ENCODE measurements at regions not wholly inside any gene's neighbourhood (a gene's known extent, or its start where the extent isn't known, plus 50 kb on each side); places are given as distances from the start of the nearest gene placed in this dataset.

- Mint-ChIP-seq H3K4me1 (no peaks in the 10 kb centered on the region), H3K36me3 (no peaks in the 10 kb centered on the region), H3K4me3 (no peak overlapping the region), H3K9me3 (peaks cover 0 to 7% (median 0%) of the 10 kb centered on the region in 7 donors), H3K27me3 (peaks cover 10 to 26% (median 19%) of the 10 kb centered on the region in 3 donors), H3K27ac (peak overlapping the region in 1 of 6 donors; percentile 44)
- ATAC-seq (ENCODE audit: low read depth in 2 of 2): no peak
- DNase-seq: no peak
Observed at GRCh38 chr2:128818704-128819491, 500.2 kb upstream of the HS6ST1 start.

GRCh38 chr2:128820452-128820851 is 501.8 kb upstream of the HS6ST1 start:
- no peaks in the 10 kb centered on the region for H3K36me3 Mint-ChIP-seq
- H3K9me3 Mint-ChIP-seq: peaks cover 0 to 7% (median 3%) of the 10 kb centered on the region in 7 donors
- H3K27me3 Mint-ChIP-seq: peaks cover 10 to 25% (median 18%) of the 10 kb centered on the region in 3 donors
- DNase-seq: no peak
- no peak overlapping the region for H3K27ac Mint-ChIP-seq
- H3K4me3 Mint-ChIP-seq: no peak overlapping the region
- ATAC-seq (ENCODE audit: low read depth in 2 of 2): no peak
- no peaks in the 10 kb centered on the region for H3K4me1 Mint-ChIP-seq

- no peak overlapping the region for H3K4me3 Mint-ChIP-seq
- no peak overlapping the region for H3K27ac Mint-ChIP-seq
- no peaks in the 10 kb centered on the region for H3K36me3 Mint-ChIP-seq
- no peaks in the 10 kb centered on the region for H3K4me1 Mint-ChIP-seq
- peaks cover 0 to 7% (median 3%) of the 10 kb centered on the region in 7 donors for H3K9me3 Mint-ChIP-seq
- peaks cover 10 to 25% (median 18%) of the 10 kb centered on the region in 3 donors for H3K27me3 Mint-ChIP-seq
- ATAC-seq (ENCODE audit: low read depth in 2 of 2) (no peak), DNase-seq (no peak)
Observed at GRCh38 chr2:128821010-128821409, 502.3 kb upstream of the HS6ST1 start.

GRCh38 chr2:128832946-128833663 is 514.4 kb upstream of the HS6ST1 start:
- Mint-ChIP-seq H3K4me1 (no peaks in the 10 kb centered on the region), H3K9me3 (peaks cover 0 to 2% (median 0%) of the 10 kb centered on the region in 7 donors)
- DNase-seq: no peak

GRCh38 chr2:128833664-128834027 is 515.0 kb upstream of the HS6ST1 start:
- H3K4me3 Mint-ChIP-seq: no peak overlapping the region
- no peaks in the 10 kb centered on the region for H3K4me1 Mint-ChIP-seq
- DNase-seq (no peak), ATAC-seq (ENCODE audit: low read depth in 2 of 2) (no peak)
- no peak overlapping the region for H3K27ac Mint-ChIP-seq
- no peaks in the 10 kb centered on the region for H3K36me3 Mint-ChIP-seq
- peaks cover 0 to 8% (median 6%) of the 10 kb centered on the region in 3 donors for H3K27me3 Mint-ChIP-seq
- no peaks in the 10 kb centered on the region for H3K9me3 Mint-ChIP-seq

More at GRCh38 chr2:128832946-128833663, 514.4 kb upstream of the HS6ST1 start:
- peaks cover 0 to 4% (median 3%) of the 10 kb centered on the region in 3 donors for H3K27me3 Mint-ChIP-seq
- no peak for ATAC-seq (ENCODE audit: low read depth in 2 of 2)
- no peak overlapping the region for H3K4me3 Mint-ChIP-seq
- H3K27ac Mint-ChIP-seq: peak overlapping the region in 1 of 6 donors; percentile 69
- H3K36me3 Mint-ChIP-seq: no peaks in the 10 kb centered on the region

- ATAC-seq (ENCODE audit: low read depth in 2 of 2) (no peak), DNase-seq (no peak)
- Mint-ChIP-seq H3K4me1 (no peaks in the 10 kb centered on the region), H3K9me3 (no peaks in the 10 kb centered on the region), H3K27me3 (peaks cover 4 to 15% (median 13%) of the 10 kb centered on the region in 3 donors), H3K27ac (peak overlapping the region in 1 of 6 donors; percentile 70), H3K36me3 (no peaks in the 10 kb centered on the region), H3K4me3 (no peak overlapping the region)
Observed at GRCh38 chr2:128834207-128834879, 515.7 kb upstream of the HS6ST1 start.

- ATAC-seq (ENCODE audit: low read depth in 2 of 2) (no peak), DNase-seq (no peak)
- Mint-ChIP-seq H3K9me3 (no peaks in the 10 kb centered on the region), H3K27ac (peak overlapping the region in 1 of 6 donors; percentile 70), H3K36me3 (no peaks in the 10 kb centered on the region), H3K4me3 (no peak overlapping the region), H3K4me1 (no peaks in the 10 kb centered on the region), H3K27me3 (peaks cover 6 to 21% (median 18%) of the 10 kb centered on the region in 3 donors)
Observed at GRCh38 chr2:128834880-128835252, 516.2 kb upstream of the HS6ST1 start.

GRCh38 chr2:128835342-128835855 is 516.7 kb upstream of the HS6ST1 start:
- Mint-ChIP-seq H3K27me3 (peaks cover 7 to 26% (median 22%) of the 10 kb centered on the region in 3 donors), H3K27ac (no peak overlapping the region), H3K4me3 (no peak overlapping the region), H3K9me3 (no peaks in the 10 kb centered on the region), H3K36me3 (no peaks in the 10 kb centered on the region), H3K4me1 (no peaks in the 10 kb centered on the region)
- ATAC-seq (ENCODE audit: low read depth in 2 of 2) (no peak), DNase-seq (no peak)

GRCh38 chr2:128835974-128836373 is 517.3 kb upstream of the HS6ST1 start:
- H3K4me1 Mint-ChIP-seq: no peaks in the 10 kb centered on the region

GRCh38 chr2:128836559-128837100 is 518.0 kb upstream of the HS6ST1 start:
- Mint-ChIP-seq H3K36me3 (no peaks in the 10 kb centered on the region), H3K9me3 (no peaks in the 10 kb centered on the region), H3K4me3 (no peak overlapping the region), H3K4me1 (no peaks in the 10 kb centered on the region), H3K27ac (no peak overlapping the region), H3K27me3 (peaks cover 11 to 26% (median 23%) of the 10 kb centered on the region in 3 donors)
- DNase-seq (no peak), ATAC-seq (ENCODE audit: low read depth in 2 of 2) (no peak)

More at GRCh38 chr2:128835974-128836373, 517.3 kb upstream of the HS6ST1 start:
- no peak overlapping the region for H3K4me3 Mint-ChIP-seq
- no peaks in the 10 kb centered on the region for H3K36me3 Mint-ChIP-seq
- no peak overlapping the region for H3K27ac Mint-ChIP-seq
- ATAC-seq (ENCODE audit: low read depth in 2 of 2) (no peak), DNase-seq (no peak)
- H3K27me3 Mint-ChIP-seq: peaks cover 11 to 26% (median 22%) of the 10 kb centered on the region in 3 donors
- no peaks in the 10 kb centered on the region for H3K9me3 Mint-ChIP-seq

- DNase-seq (no peak), ATAC-seq (ENCODE audit: low read depth in 2 of 2) (no peak)
- Mint-ChIP-seq H3K9me3 (no peaks in the 10 kb centered on the region), H3K27ac (no peak overlapping the region), H3K4me1 (no peaks in the 10 kb centered on the region), H3K27me3 (peaks cover 11 to 27% (median 26%) of the 10 kb centered on the region in 3 donors), H3K36me3 (no peaks in the 10 kb centered on the region), H3K4me3 (no peak overlapping the region)
Observed at GRCh38 chr2:128838244-128838643, 519.6 kb upstream of the HS6ST1 start.

GRCh38 chr2:128841803-128842202 is 523.1 kb upstream of the HS6ST1 start:
- Mint-ChIP-seq H3K36me3 (no peaks in the 10 kb centered on the region), H3K4me3 (no peak overlapping the region), H3K9me3 (peaks cover 0 to 2% (median 0%) of the 10 kb centered on the region in 7 donors), H3K27me3 (peaks cover 22 to 31% (median 26%) of the 10 kb centered on the region in 3 donors), H3K4me1 (no peaks in the 10 kb centered on the region), H3K27ac (no peak overlapping the region)
- no peak for DNase-seq
- ATAC-seq (ENCODE audit: low read depth in 2 of 2): no peak

GRCh38 chr2:128867311-128867710 is 548.6 kb upstream of the HS6ST1 start:
- no peaks in the 10 kb centered on the region for H3K36me3 Mint-ChIP-seq
- no peak overlapping the region for H3K4me3 Mint-ChIP-seq
- no peaks in the 10 kb centered on the region for H3K4me1 Mint-ChIP-seq
- H3K27me3 Mint-ChIP-seq: peaks cover 0 to 10% (median 0%) of the 10 kb centered on the region in 3 donors
- H3K9me3 Mint-ChIP-seq: no peaks in the 10 kb centered on the region
- no peak for DNase-seq
- ATAC-seq (ENCODE audit: low read depth in 2 of 2): no peak
- H3K27ac Mint-ChIP-seq: no peak overlapping the region
